NCI-H1048 (cell line): ENCODE measurements at regions not wholly inside any gene's neighbourhood (a gene's known extent, or its start where the extent isn't known, plus 50 kb on each side); places are given as distances from the start of the nearest gene placed in this dataset.

ENCODE experiments used
- DNase-seq: peaks from one replicate; lab custom pipeline; 2025; lab: John Stamatoyannopoulos, UW

DNA sequence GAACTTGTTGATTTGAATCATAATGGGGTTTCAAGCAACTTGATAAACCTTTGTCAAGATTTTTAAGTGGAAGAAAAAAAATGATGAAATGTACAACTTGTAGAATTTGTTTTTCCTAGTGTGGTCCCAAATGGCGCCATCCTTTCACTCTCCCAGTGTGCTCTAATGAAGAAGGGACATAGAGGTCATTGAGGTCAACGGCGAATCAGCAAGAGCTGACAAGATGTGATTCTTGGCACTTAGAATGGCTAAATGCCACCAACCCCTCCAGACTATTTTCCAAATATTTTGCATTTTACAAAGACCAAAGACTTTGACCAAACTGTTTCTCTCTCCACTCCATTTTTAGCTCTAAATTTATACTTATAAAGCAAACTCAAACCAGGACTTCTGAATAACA is 320.2 kb upstream of the MME start:
- no peak for DNase-seq

DNA sequence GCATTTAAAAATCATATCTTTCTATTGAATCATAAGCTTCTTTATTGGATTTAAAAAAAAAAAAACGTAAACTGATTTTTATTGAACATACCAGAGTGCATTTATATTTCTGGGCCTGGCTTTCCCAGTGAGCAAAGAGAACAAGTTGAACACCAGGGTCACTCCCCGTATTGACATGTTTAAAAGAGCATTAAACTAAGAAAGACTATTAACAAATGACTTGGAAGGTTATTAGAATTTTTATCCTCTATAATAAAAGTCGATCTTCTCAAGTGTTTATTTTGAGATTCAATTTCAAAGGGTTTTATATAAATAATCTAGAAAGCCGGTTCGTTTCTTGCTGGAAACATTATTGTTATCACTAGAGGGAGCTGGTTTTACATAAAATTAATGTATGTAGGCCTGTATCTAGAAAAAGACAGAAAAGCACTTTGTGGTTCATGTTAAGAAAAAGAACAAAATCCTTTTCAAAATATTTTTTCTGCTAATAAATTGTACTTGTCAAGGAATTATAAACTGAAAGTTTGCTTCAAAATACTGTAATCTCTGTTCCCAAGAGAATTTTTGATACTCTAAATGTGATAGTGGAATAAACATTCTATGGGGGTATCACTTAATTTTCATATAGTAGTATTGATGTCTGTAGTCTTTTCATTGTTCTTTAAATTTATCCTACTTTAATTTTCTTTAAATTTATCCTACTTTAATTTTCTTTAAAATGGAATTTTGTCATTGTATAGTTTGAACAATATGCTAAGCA is 321.8 kb upstream of the MME start:
- DNase-seq, result peak; percentile 34

DNA sequence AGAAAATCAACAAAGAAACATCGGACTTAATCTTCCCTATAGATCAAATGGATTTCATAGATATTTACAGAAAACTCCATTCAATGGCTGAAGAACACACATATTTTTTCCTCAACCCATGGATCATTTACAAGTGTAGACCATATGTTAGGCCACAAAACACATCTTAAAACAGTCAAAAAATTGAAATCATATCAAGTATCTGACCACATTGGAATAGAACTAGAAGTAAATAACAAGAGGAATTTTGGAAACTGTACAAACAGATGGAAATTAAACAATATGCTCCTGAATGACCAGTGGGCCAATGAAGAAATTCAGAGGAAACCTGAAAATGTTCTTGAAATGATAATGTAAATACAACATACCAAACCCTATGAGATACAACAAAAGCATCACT is 323.1 kb upstream of the GPR149 start:
- DNase-seq, result no peak

DNA sequence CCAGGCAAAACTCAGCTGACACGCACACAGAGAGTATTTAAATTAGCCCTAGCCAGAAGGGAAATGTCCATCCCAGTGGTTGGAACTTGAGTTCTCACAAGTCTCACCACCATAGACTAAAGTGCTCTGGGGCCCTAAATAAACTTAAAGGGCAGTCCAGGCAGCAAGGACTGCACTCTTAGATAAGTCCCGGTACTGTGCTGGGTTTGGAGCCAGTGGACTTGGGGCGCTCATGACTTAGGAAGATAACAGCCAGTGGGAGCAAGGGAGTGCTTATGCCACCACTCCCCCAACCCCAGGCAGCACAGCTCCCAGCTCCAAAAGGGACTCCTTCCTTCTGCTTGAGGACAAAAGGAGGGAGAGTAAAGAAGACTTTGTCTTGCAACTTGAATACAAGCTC is 319.5 kb upstream of the GPR149 start:
- DNase-seq, result no peak

DNA sequence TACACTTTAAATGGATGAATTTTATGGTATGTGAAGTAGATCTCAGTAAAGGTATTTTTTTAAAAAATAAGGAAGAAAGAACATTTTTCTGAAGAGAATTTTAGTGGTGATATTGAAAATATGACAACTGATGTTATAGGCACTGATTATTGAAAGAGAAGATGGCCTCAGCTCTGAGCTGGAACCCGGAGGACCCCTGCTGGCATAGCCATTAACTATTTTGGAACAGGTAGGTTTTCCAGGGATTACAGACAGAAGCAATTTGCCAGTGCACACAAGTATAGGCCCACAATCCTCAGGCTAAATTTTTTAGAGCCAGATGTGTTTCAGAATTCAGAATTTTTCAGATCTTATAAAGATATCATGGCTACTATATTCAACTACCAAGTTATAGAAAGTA is 315.9 kb upstream of the GPR149 start:
- DNase-seq, result no peak

DNA sequence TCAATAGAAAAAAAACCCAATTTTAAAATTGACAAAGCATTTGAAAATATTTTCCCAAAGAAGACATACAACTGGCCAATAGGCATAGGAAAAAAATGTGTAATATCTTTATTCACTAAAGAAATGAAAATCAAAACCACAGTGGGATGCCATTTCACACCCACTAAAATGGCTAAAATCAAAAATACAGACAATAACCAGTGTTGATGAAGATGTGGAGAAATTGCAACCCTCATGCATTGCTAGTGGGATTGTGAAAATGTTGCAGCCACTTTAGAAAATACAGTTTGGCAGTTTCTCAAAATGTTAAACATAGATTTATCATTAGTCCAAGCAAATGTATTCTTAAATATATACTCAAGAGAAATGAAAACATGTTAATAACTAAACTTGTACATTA is 315.1 kb upstream of the GPR149 start:
- DNase-seq, result no peak

DNA sequence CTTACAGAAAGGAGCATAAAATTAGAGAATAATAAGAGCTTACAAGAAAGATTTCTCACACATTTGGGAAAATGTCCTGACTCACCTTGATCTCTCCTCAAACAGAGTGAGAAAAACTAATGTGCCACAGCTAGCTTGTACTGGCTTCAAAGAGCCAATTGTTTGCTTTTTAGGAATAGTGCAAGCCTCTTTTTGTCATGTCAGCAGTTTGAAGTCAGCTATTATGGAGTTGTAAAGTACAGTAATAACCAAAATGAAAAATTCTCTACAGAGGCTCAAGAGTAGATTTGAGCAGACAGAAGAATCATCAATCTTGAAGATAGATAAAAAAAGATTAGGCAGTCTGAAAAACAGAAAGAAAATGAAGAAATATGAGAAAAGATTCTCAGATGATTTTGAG is 313.4 kb upstream of the GPR149 start:
- DNase-seq, result no peak

DNA sequence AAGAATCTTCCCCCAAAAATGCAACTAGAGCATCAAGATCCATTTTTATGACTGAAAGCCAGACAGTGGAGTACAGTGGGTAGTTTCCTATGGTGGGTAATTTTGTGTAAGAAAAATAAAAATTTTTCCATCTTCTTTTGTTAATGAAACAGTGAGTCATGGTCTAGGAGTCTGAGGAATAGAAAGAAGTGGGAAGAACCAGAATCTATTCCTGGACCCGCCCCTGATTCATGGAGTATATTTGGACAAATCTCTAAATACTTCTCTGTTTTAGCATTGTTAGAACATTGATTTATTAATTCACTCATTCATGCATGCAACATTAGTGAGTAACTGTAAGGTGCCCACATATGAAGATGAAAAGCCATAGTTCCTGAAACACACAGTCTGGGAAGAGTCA is 304.5 kb upstream of the GPR149 start:
- no peak for DNase-seq

DNA sequence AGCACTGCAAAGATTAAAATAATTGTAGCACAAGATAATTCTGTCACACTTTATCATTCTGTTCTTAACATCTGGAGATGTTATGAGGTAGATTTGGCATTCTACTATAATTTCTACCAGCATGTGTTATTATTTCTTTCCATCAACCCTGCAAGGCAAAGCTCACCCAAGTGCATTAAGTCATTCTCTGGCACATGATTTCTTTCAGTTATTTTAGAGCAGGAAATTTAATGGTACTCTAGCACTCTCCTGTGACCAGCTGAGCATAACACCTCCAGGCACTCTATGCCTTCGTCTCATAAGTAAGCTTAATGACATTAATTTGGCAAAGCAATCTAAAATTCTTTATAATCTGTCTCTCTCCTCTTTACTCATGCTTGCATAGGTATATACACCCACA is 300.2 kb upstream of the GPR149 start:
- no peak for DNase-seq

DNA sequence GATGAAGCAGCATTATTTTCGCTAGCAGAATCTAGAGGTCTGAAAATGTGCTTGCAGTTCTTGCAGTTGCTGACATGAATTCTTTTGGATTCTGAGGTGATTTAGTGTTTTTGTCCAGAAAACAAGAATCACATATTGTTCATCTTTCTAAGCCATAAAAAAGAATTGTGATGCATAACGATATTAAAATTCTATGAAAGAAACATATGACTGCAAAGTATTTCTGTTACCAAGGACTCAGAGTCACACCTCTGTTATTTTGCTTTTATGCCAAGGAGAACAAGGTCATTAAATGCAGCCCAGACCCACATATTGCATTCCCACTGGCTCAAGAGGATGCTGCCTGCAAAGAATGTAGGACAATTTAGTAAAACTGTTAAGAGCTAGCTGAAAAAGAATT is 299.8 kb upstream of the GPR149 start:
- DNase-seq, result no peak

DNA sequence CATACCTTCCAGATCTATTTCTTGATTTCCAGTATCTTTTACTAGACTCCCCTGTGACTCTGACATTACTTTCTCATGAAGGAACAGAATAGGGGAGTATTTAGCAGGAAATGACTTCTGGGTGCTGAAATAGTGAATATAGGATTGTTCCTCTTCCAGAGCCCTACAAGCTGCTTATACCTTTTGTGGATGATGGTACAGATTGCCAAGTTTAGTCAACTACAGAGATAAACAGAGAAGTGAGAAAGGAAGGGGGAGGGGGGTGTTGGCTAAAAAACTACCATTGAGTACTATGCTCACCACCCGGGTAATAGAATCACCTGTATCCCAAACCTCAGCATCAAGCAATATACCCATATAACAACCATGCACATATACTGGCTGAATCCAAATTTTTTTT is 298.3 kb upstream of the GPR149 start:
- DNase-seq, result no peak

DNA sequence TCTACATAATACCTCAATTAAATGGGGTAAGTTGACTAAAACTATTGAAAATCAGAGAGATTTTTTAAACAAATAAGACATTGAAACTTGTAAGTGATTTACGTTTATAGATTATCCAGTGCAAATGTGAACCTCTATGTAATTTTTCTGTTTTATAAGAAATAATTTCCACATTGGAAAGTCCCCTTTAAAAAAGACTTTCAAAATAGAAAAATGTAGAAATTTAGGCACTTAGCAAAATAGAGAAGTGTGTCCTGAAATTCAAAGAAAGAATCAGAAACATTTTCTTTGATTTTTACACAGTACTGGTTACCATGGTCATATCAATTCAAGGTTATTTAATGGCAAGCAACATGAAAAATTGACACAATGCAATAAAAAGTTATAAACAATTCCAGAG is 290.9 kb upstream of the GPR149 start:
- DNase-seq, result no peak

DNA sequence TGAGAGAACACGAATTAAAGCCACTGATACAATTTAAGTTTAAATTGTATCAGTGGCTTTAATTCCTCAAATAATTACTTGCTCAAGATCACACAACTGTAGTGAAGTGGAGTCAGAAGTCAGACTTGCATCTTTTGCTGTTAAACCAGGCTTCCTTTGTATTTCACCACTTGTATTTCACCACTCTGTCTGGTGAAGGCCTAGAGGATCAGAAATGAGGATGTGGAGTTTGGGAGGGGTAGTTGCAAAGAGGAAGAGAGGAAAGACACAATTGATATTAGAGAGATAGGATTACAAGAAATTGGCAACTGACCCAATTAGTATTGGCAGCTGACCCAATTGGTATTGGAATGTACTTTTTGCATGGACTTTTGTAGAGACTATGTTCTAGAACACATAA is 288.1 kb upstream of the GPR149 start:
- DNase-seq, result no peak

DNA sequence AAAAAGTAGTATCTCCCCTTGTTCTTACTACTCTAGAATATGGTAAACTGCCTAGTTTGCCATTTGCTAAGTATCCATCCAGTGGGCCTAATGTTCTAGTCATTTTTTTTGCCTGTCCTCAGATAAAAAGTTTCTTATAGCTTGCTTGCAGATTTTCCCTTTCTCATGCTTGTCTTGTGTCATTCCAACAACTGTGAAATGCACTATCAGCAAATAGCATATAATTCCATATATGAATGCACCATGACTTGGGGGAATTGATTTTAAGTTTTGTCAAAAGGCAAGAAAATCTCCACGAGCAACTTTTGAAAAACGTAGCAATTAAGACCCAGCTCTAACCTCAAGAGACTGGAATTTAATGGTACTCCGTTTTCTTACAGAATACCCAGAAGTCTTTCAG is 286.2 kb upstream of the GPR149 start:
- no peak for DNase-seq

DNA sequence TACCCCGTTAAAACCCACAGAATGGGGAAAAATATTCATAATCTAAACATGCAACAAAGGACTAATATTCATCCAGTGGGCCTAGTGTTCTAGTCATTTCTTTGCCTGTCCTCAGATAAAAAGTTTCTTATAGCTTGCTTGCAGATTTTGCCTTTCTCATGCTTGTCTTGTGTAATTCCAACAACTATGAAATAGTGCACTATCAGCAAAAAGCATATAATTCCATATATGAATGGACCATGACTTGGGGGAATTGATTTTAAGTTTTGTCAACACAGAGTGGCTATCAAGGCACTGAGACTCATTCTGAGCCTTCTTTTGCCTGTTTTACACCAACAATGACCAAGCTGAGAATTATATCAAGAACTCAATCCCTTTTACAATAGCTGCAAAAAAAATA is 278.6 kb upstream of the GPR149 start:
- no peak for DNase-seq

DNA sequence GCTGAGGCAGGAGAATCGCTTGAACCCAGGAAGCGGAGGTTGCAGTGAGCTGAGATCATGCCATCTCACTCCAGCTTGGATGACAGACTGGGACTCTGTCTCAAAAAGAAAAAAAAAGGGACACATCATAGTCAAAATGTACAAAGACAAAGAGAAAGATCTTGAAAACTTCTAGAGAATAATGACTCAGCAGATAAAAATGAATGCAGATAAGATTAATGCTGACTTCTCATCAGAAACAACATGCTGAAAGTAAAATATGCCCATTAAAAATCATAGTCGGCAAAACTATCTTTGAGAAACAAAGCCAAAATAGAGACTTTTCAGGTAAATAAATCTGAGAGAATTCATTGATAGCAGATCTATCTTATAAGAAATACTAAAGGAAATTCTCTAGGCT is 271.1 kb upstream of the GPR149 start:
- DNase-seq, result no peak

DNA sequence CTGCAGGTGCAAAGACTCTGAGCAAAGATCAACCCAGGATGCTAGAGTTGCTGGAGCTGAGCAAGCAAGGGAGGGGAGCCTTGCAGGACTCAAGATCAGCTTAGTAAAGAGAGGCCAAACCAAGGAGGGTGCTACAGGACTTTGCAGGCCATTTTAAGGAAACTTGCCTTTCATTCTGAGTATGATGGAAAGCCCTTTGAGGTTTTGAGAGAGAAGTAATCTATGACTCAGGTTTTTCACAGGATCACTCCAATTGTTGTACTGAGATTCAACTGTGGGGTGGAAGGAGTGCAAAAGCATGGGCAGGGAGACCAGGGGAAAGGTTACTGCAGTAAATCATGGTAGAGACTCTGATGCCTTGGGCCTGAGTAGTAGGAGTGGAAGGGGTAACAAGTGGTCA is 260.4 kb upstream of the GPR149 start:
- DNase-seq, result no peak

DNA sequence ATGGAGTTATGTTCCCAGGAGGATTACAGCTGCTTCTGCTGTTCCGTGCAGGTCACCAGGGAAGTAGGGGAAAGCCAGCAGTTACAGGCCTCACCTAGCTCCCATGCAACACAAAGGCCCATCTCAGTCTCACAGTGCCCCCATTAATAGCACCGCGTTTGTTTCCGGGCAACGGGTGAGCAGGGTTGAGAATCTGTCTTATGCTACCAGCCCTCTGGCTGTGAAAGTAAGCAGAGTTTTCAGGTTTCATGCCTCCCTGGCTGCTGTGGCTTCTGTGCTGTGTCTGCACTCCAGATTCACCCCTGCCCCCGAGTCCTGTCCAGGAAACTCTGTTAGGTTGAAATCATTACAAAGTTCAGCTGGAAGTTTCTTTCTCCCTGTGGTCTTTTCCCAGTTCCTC is 254.4 kb upstream of the GPR149 start:
- no peak for DNase-seq

DNA sequence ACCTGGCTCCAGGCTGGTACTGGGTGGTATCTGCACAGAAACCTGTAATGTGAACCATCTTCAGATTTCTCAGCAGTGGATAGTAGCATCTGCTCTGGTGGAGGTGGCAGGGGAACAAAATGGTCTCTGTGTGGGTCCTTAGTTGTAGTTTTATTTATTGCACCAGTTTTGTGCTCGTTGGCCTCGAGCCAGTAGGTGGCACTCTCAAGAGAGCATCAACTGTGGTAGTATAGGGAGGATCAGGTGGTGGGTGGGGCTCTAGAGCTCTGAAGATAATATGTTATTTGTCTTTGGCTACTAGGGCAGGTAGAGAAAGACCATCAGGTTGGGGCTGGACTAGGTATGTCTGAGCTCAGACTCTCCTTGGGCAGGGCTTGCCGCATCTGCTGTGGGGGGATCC is 254.0 kb upstream of the GPR149 start:
- no peak for DNase-seq

DNA sequence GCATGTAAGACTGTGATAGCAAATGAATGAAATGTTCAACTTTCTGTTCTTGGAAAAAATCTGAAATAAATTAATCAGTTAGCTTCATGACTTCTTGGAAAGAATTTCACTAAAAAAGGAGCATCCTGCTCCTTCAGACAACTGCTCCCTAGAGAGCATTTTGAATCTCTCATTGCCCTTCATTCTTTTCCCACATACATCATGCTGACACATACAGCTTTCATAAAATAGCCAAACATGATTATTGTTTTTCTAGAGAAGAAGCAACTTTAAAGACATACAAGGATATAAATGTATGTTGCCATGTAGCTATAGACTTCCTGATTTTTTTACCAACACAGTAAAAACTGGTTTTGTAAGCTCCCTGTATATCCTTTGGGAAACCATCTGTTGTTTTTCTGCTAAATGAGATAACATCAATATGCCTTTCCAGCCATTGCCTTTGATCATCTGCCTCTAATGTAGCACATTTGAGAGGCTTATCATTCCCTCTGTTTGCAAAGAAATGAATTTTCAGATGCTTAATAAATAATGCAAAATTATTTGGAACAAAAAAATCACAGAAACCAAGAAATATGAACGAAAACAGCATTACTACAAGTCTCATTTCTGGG is 248.2 kb upstream of the GPR149 start:
- no peak for DNase-seq

DNA sequence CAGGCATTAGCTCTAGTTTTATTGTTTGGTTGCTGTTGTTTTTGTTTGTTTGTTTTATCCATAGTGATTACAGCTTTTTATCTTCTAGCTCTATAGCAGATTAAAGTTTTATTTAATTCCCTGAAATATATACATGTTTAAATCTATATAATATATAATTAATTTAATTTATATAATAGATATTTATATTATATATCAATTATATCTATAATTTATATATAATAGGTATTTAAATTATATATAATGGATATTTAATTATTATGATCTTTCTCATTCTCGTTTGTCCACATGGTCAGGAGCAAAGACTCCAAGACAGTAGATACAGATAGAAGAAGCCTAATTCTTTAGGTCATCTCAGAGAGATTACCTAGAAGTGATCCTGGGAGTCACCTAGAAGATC is 238.8 kb upstream of the GPR149 start:
- DNase-seq, result no peak

DNA sequence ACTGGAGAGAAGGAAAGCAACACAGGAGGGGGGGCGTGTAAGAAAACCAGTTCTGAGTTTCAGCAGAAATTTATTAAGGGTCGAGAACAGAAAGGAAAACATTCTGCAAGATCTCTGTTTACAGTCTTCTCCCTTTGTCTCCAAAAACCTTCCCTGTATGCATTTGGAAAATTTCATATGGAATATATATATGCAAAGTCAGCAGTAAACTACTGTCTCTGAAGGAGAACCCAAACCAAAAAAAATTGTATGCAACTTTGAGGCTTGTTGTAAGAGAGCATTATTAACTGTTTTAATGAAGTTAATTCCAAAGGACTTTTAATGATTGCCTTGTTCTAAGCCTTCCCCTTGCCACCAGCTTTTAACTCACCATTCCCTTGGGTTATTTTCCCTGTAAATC is 238.2 kb upstream of the GPR149 start:
- no peak for DNase-seq

DNA sequence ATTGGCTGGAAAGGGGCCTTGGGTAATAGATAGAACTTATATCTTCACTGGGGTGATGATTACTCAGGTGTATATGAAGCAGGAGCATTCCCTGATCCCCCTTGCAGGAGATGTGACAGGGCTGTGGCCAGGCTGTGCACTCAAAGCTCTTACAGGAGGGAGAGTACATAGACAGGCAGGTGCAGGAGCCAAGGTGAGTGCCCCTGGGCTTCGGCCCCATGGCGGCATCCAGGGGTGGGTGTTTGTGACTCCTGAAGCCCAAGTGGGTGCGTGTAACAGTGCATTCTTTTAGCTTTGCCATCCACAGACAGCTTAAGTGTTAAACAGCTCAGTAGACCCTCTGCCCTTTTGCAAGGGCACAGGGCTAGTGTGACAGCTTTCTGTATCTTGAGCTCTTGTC is 236.6 kb upstream of the GPR149 start:
- no peak for DNase-seq

DNA sequence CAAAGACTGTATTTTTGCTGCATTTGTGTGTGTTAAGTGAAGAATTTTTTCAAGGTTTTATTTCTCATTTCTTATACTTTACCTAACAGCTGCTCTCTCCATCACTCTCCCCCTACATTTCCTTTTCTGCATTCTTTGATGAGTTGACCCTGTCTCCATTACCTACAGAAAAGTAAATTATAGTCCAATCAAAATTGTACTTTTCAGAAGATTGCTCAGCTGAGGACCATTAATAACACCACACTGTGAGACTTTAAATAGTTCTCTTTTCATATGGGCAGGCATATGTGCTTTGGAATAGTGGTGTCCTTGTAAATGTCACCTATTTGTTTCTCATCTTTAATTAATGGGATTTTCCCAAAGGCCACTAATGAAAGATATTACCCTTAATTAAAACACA is 234.7 kb upstream of the GPR149 start:
- DNase-seq, result no peak
